SK-N-SH (cell line): ENCODE measurements at regions not wholly inside any gene's neighbourhood (a gene's known extent, or its start where the extent isn't known, plus 50 kb on each side); places are given as distances from the start of the nearest gene placed in this dataset.

Experiments
- CTCF ChIA-PET: fragments of 300-600, 350-600 bp; formaldehyde crosslinking; extraction: SDS; loops from one replicate; lab custom pipeline; 2021; lab: Yijun Ruan, JAX
- POLR2A ChIA-PET: fragments of 350-600 bp; sonication (Branson Sonifier 250); formaldehyde crosslinking; extraction: SDS; loops from one replicate; lab custom pipeline; 2020; ENCODE audit warnings: antibody characterized with exemption, inconsistent platforms; lab: Yijun Ruan, JAX
- DNase-seq: peaks from one replicate; pipeline ENCODE4 v3.0.0; 2012
- H2AFZ ChIP-seq: fragments of 200-600 bp; sonication (generic); 2 replicates; pipeline ENCODE4 v1.8.1; 2016; ENCODE audit warnings: antibody characterized with exemption, mild to moderate bottlenecking, low read depth
- H3F3A ChIP-seq: fragments of 200-600 bp; sonication (generic); replicated peaks from 2 replicates; pipeline ENCODE3; 2016; ENCODE audit warnings: antibody characterized with exemption, mild to moderate bottlenecking; ENCODE audit not compliant: insufficient read depth
- H3K27ac ChIP-seq, 2 experiments: fragments of 200-500 bp in 1 of 2; fragments of 200-600 bp in 1 of 2; sonication (Bioruptor generic) in 1 of 2; sonication (generic), shearing (Covaris generic) in 1 of 2; 2 replicates each; pipeline versions ENCODE4 v1.5.1 to v1.6.1; 2014 to 2016; ENCODE audit warnings: low read depth in 2 of 2, inconsistent platforms in 1 of 2, low read length in 1 of 2, mild to moderate bottlenecking in 1 of 2, mixed read lengths in 1 of 2
- H3K27me3 ChIP-seq: fragments of 200-600 bp; sonication (generic), shearing (Covaris generic); 2 replicates; pipeline ENCODE4 v1.6.1; 2016; ENCODE audit warnings: mixed run types; ENCODE audit not compliant: insufficient read depth
- H3K36me3 ChIP-seq, 2 experiments: fragments of 200-500 bp in 1 of 2; fragments of 200-600 bp in 1 of 2; sonication (Bioruptor generic) in 1 of 2; sonication (generic) in 1 of 2; replicated peaks in 1 of 2; 2 replicates each; pipeline versions ENCODE3 to v1.5.1; 2014 to 2016; ENCODE audit warnings: low read length in 1 of 2, mild to moderate bottlenecking in 1 of 2; ENCODE audit not compliant: insufficient read depth in 2 of 2, control insufficient read depth in 1 of 2
- H3K4me1 ChIP-seq, 2 experiments: fragments of 200-500 bp in 1 of 2; fragments of 200-600 bp in 1 of 2; sonication (Bioruptor generic) in 1 of 2; sonication (generic), shearing (Covaris generic) in 1 of 2; 2 replicates each; pipeline versions ENCODE4 v1.5.1 to v1.6.1; 2014 to 2016; ENCODE audit warnings: low read depth in 1 of 2, low read length in 1 of 2, mixed run types in 1 of 2; ENCODE audit not compliant: insufficient read depth in 2 of 2, control insufficient read depth in 1 of 2
- H3K4me2 ChIP-seq: fragments of 200-600 bp; sonication (generic), shearing (Covaris generic); 2 replicates; pipeline ENCODE4 v1.6.1; 2017; ENCODE audit warnings: mixed run types
- H3K4me3 ChIP-seq, 2 experiments: fragments of 200-500 bp in 1 of 2; fragments of 200-600 bp in 1 of 2; sonication (Bioruptor generic) in 1 of 2; sonication (generic), shearing (Covaris generic) in 1 of 2; 2 replicates each; pipeline versions ENCODE4 v1.5.1 to v1.8.1; 2014 to 2016; ENCODE audit warnings: low read depth in 2 of 2, inconsistent platforms in 1 of 2, low read length in 1 of 2, mild to moderate bottlenecking in 1 of 2, mixed read lengths in 1 of 2, moderate library complexity in 1 of 2
- H3K79me2 ChIP-seq: fragments of 200-600 bp; sonication (generic); 2 replicates; pipeline ENCODE4 v1.8.1; 2017; ENCODE audit warnings: mild to moderate bottlenecking; ENCODE audit not compliant: insufficient read depth
- H3K9ac ChIP-seq: fragments of 200-600 bp; sonication (generic); 2 replicates; pipeline ENCODE4 v1.6.1; 2017; ENCODE audit warnings: mixed run types
- H3K9me2 ChIP-seq: fragments of 200-600 bp; sonication (generic); 2 replicates; pipeline ENCODE4 v1.6.1; 2017; ENCODE audit warnings: mixed run types
- H3K9me3 ChIP-seq: fragments of 200-600 bp; sonication (generic); 2 replicates; pipeline ENCODE4 v1.6.1; 2017; ENCODE audit warnings: mixed run types, mild to moderate bottlenecking, moderate library complexity
- H4K20me1 ChIP-seq: fragments of 200-600 bp; sonication (generic); 2 replicates; pipeline ENCODE4 v1.6.1; 2017; ENCODE audit warnings: mild to moderate bottlenecking, mixed run types; ENCODE audit not compliant: insufficient read depth
- CHD2 ChIP-seq: fragments of 150-350 bp; IDR thresholded peaks from 2 replicates; pipeline ENCODE4 v1.6.1; 2018; ENCODE audit warnings: low read length; ENCODE audit not compliant: partially characterized antibody
- ELF1 ChIP-seq: IDR thresholded peaks from 2 replicates; pipeline ENCODE4 v1.4.0; 2012
- EP300 ChIP-seq, 2 experiments: IDR thresholded peaks; 2 replicates each; pipeline versions ENCODE4 v1.4.0 to v1.6.1; 2012; ENCODE audit warnings: borderline replicate concordance in 1 of 2, low read depth in 1 of 2, low read length in 1 of 2
- EZH2phosphoT487 ChIP-seq: fragments of 200-600 bp; sonication (generic); IDR thresholded peaks from 2 replicates; pipeline ENCODE4 v1.6.1; 2017; ENCODE audit warnings: low read depth, mixed run types, mild to moderate bottlenecking, antibody characterized with exemption, moderate library complexity, borderline replicate concordance
- FOSL2 ChIP-seq: IDR thresholded peaks from 2 replicates; pipeline ENCODE4 v1.4.0; 2012; ENCODE audit warnings: low read depth, mild to moderate bottlenecking, moderate library complexity, borderline replicate concordance
- GATA2 ChIP-seq: sonication (generic); formaldehyde crosslinking; IDR thresholded peaks from 2 replicates; pipeline ENCODE4 v1.5.0; 2020; ENCODE audit warnings: mild to moderate bottlenecking, missing genetic modification reagents
- IRF3 ChIP-seq: fragments of 150-350 bp; IDR thresholded peaks from 2 replicates; pipeline ENCODE4 v1.6.1; 2016; ENCODE audit warnings: mild to moderate bottlenecking, low read depth, low read length
- JUND ChIP-seq: IDR thresholded peaks from 2 replicates; pipeline ENCODE4 v1.4.0; 2012
- MAX ChIP-seq: IDR thresholded peaks from 2 replicates; pipeline ENCODE4 v1.4.0; 2012; ENCODE audit warnings: low read depth
- MEF2A ChIP-seq: IDR thresholded peaks from 2 replicates; pipeline ENCODE4 v1.4.0; 2012; ENCODE audit warnings: low read depth, borderline replicate concordance
- MXI1 ChIP-seq: IDR thresholded peaks from 2 replicates; pipeline ENCODE4 v1.6.1; 2012; ENCODE audit warnings: mild to moderate bottlenecking, low read depth, low read length, improper control_type of control experiment
- NFIC ChIP-seq: IDR thresholded peaks from 2 replicates; pipeline ENCODE4 v1.4.0; 2012; ENCODE audit warnings: borderline replicate concordance
- PBX3 ChIP-seq: IDR thresholded peaks from 2 replicates; pipeline ENCODE4; 2012
- RAD21 ChIP-seq: IDR thresholded peaks from 2 replicates; pipeline ENCODE4 v1.6.1; 2012; ENCODE audit warnings: mild to moderate bottlenecking, low read length
- RCOR1 ChIP-seq: fragments of 150-350 bp; IDR thresholded peaks from 2 replicates; pipeline ENCODE4 v1.6.1; 2017; ENCODE audit warnings: antibody characterized with exemption, low read length
- RFX5 ChIP-seq: IDR thresholded peaks from 2 replicates; pipeline ENCODE4 v1.6.1; 2012; ENCODE audit warnings: mild to moderate bottlenecking, improper control_type of control experiment, low read length
- RXRA ChIP-seq: IDR thresholded peaks from 2 replicates; pipeline ENCODE4 v1.4.0; 2012; ENCODE audit warnings: low read depth, mild to moderate bottlenecking, borderline replicate concordance
- SIN3A ChIP-seq: IDR thresholded peaks from 2 replicates; pipeline ENCODE4 v1.6.1; 2012; ENCODE audit warnings: low read depth, mild to moderate bottlenecking, low read length, moderate library complexity, borderline replicate concordance
- TAF1 ChIP-seq: IDR thresholded peaks from 2 replicates; pipeline ENCODE4 v1.6.1; 2012; ENCODE audit warnings: low read depth, mild to moderate bottlenecking, low read length, moderate library complexity, borderline replicate concordance
- TCF12 ChIP-seq: IDR thresholded peaks from 2 replicates; pipeline ENCODE4 v1.4.0; 2012
- USF1 ChIP-seq: IDR thresholded peaks from 2 replicates; pipeline ENCODE4 v1.4.0; 2012; ENCODE audit warnings: low read depth, borderline replicate concordance
- YY1 ChIP-seq: IDR thresholded peaks from 2 replicates; pipeline ENCODE4 v1.4.0; 2012; ENCODE audit warnings: low read depth, mild to moderate bottlenecking
- ZBTB33 ChIP-seq: IDR thresholded peaks from 2 replicates; pipeline ENCODE4 v1.4.0; 2012; ENCODE audit warnings: low read depth, borderline replicate concordance
- whole genome bisulfite sequencing: methylation state at CpG from one replicate; pipeline ENCODE4 v1.1.6; 2017; ENCODE audit warnings: low lambda C conversion rate; 5-methylcytosine and 5-hydroxymethylcytosine counted together

- 77% methylated on average over 3 of the region's 3 CpGs for WGBS
- Histone ChIP-seq H3K27me3 (no peaks in the 10 kb centered on the region), H3K4me2 (no peak overlapping the region), H2AFZ (no peak overlapping the region), H3K9me3 (no peaks in the 10 kb centered on the region), H3K4me1 (peaks cover 0 to 5% of the 10 kb centered on the region in 2 experiments; a peak in 2 of 4 replicates), H3F3A (no peaks in the 10 kb centered on the region), H4K20me1 (no peaks in the 10 kb centered on the region), H3K79me2 (no peaks in the 10 kb centered on the region), H3K9ac (no peak overlapping the region), H3K36me3 (no peaks in the 10 kb centered on the region), H3K27ac (no peak overlapping the region), H3K9me2 (no peaks in the 10 kb centered on the region), H3K4me3 (no peak overlapping the region)
- no peak for DNase-seq
- POLR2A ChIA-PET: no interaction called here
- TF ChIP-seq GATA2 (CRISPR knock-in tag) (peak; percentile 26; the same call in 1 of the 2 replicates), FOSL2 (no peak)
- CTCF ChIA-PET: interaction anchor here (1.0 kb wide), 1 partner anchor 44 kb away, joined by 3 read pairs; no protein-coding TSS in a partner anchor
These were observed 157.1 kb upstream of the SPRY2 start for GRCh38 chr13:80497978-80498377.

GRCh38 chr13:80497439-80497838 is 156.5 kb upstream of the SPRY2 start:
- no peaks in the 10 kb centered on the region for H3K9me2 ChIP-seq
- peaks cover 0 to 5% of the 10 kb centered on the region in 2 experiments; a peak in 2 of 4 replicates for H3K4me1 ChIP-seq
- no peaks in the 10 kb centered on the region for H3K9me3 ChIP-seq
- ChIA-PET CTCF (interaction anchor here (1.0 to 1.1 kb wide), 2 partner anchors 11 to 43 kb away, joined by 3 read pairs; no protein-coding TSS in a partner anchor), POLR2A (no interaction called here)
- H3K79me2 ChIP-seq: no peaks in the 10 kb centered on the region
- H3K27me3 ChIP-seq: no peaks in the 10 kb centered on the region
- no peaks in the 10 kb centered on the region for H4K20me1 ChIP-seq
- peak overlapping the region in 1 of 2 experiments; percentile 72; a peak in 1 of 4 replicates for H3K27ac ChIP-seq
- H3K36me3 ChIP-seq: no peaks in the 10 kb centered on the region
- DNase-seq: peak; percentile 15
- no peak overlapping the region for H2AFZ ChIP-seq
- H3F3A ChIP-seq: no peaks in the 10 kb centered on the region
- H3K4me2 ChIP-seq: no peak overlapping the region
- H3K9ac ChIP-seq: no peak overlapping the region
- H3K4me3 ChIP-seq: no peak overlapping the region
- 4% methylated on average over 1 of the region's 1 CpG for WGBS
- TF ChIP-seq RAD21 (no peak), ZBTB33 (no peak), TCF12 (no peak), NFIC (no peak), RCOR1 (0 out of 2 replicates have a peak, but pooled peaks have one; percentile 10), MXI1 (no peak), TAF1 (no peak), MAX (no peak), IRF3 (no peak), EP300 (IDR thresholded peaks at IDR 0.05; ENCODE audit: borderline replicate concordance in 1 of 2, low read depth in 1 of 2, low read length in 1 of 2) (peak in 1 of 2 experiments; percentile 81; a peak in 1 of 4 replicates), CHD2 (no peak), ELF1 (no peak), GATA2 (CRISPR knock-in tag) (peak; percentile 88), PBX3 (no peak), MEF2A (no peak), SIN3A (no peak), JUND (no peak), RFX5 (no peak), RXRA (no peak), EZH2phosphoT487 (no peak), USF1 (no peak), YY1 (no peak)
